Endodermal cell (in vitro differentiated cells): ENCODE measurements at regions not wholly inside any gene's neighbourhood (a gene's known extent, or its start where the extent isn't known, plus 50 kb on each side); places are given as distances from the start of the nearest gene placed in this dataset.

Source experiments
- DNase-seq: peaks from one replicate; pipeline ENCODE4 v3.0.0-alpha.2; 2017
- H3K27ac ChIP-seq: 2 replicates; pipeline ENCODE4 v1.5.1; 2013; ENCODE audit warnings: mild to moderate bottlenecking, low read depth, low read length, moderate library complexity
- H3K27me3 ChIP-seq: 2 replicates; pipeline ENCODE4 v1.6.1; 2013; ENCODE audit warnings: mild to moderate bottlenecking, low read length, moderate library complexity; ENCODE audit not compliant: insufficient read depth, control insufficient read depth, poor library complexity, severe bottlenecking
- H3K36me3 ChIP-seq: 2 replicates; pipeline ENCODE4 v1.7.0; 2013; ENCODE audit warnings: mild to moderate bottlenecking, low read length, moderate library complexity; ENCODE audit not compliant: control insufficient read depth, insufficient read depth
- H3K4me1 ChIP-seq: one replicate; pipeline ENCODE4 v1.7.0; 2013; ENCODE audit warnings: low read length; ENCODE audit not compliant: control insufficient read depth, insufficient read depth
- H3K4me3 ChIP-seq: 2 replicates; pipeline ENCODE4 v1.5.1; 2013; ENCODE audit warnings: mild to moderate bottlenecking, low read length, moderate library complexity
- H3K9ac ChIP-seq: 2 replicates; pipeline ENCODE4 v1.6.1; 2013; ENCODE audit warnings: mild to moderate bottlenecking, low read length, moderate library complexity; ENCODE audit not compliant: poor library complexity, severe bottlenecking; ENCODE audit errors: extremely low read depth
- H3K9me3 ChIP-seq: 2 replicates; pipeline ENCODE4 v1.6.1; 2013; ENCODE audit warnings: mild to moderate bottlenecking, low read length, moderate library complexity; ENCODE audit not compliant: control insufficient read depth
- H3K27ac Mint-ChIP-seq: 2 replicates; pipeline ENCODE4 v1.8.0; 2020; ENCODE audit warnings: mixed read lengths
- H3K27me3 Mint-ChIP-seq: 2 replicates; pipeline ENCODE4 v1.8.0; 2021; ENCODE audit warnings: mild to moderate bottlenecking, mixed read lengths; ENCODE audit not compliant: insufficient read depth
- H3K36me3 Mint-ChIP-seq: 2 replicates; pipeline ENCODE4 v1.8.0; 2020; ENCODE audit warnings: low read depth, mixed read lengths
- H3K4me1 Mint-ChIP-seq: 2 replicates; pipeline ENCODE4 v1.8.0; 2020; ENCODE audit warnings: mixed read lengths
- H3K4me3 Mint-ChIP-seq: 2 replicates; pipeline ENCODE4 v1.8.0; 2020; ENCODE audit warnings: mild to moderate bottlenecking, moderate library complexity, mixed read lengths
- H3K9me3 Mint-ChIP-seq: 2 replicates; pipeline ENCODE4 v1.8.0; 2020; ENCODE audit warnings: mild to moderate bottlenecking, mixed read lengths
- CTCF ChIP-seq: fragments of 200-600 bp; sonication (generic); conservative IDR thresholded peaks from 2 replicates; pipeline ENCODE4 v1.5.0; 2021; ENCODE audit warnings: antibody characterized with exemption, mild to moderate bottlenecking
- WGBS, 2 experiments: methylation state at CpG; one replicate each; pipeline versions ENCODE4 v1.1.5 to v1.1.7; 2013; ENCODE audit warnings: missing lambda C conversion rate in 2 of 2, mixed read lengths in 1 of 2; ENCODE audit not compliant: insufficient coverage in 1 of 2, insufficient read length in 1 of 2; 5-methylcytosine and 5-hydroxymethylcytosine counted together

- H3K27ac Mint-ChIP-seq = no peak overlapping the region
- no peaks in the 10 kb centered on the region for H3K9me3 ChIP-seq
- H3K27ac ChIP-seq = no peak overlapping the region
- H3K36me3 Mint-ChIP-seq = no peaks in the 10 kb centered on the region
- WGBS, 2 experiments = 93 to 95% methylated on average over 6 of the region's 6 CpGs
- H3K4me1 Mint-ChIP-seq = peaks cover under 1% of the 10 kb centered on the region
- no peaks in the 10 kb centered on the region for H3K9me3 Mint-ChIP-seq
- no peaks in the 10 kb centered on the region for H3K36me3 ChIP-seq
- no peak overlapping the region for H3K4me3 Mint-ChIP-seq
- no peaks in the 10 kb centered on the region for H3K4me1 ChIP-seq
- no peak overlapping the region for H3K9ac ChIP-seq
- no peaks in the 10 kb centered on the region for H3K27me3 ChIP-seq
- no peaks in the 10 kb centered on the region for H3K27me3 Mint-ChIP-seq
- H3K4me3 ChIP-seq = no peak overlapping the region
- DNase-seq = no peak
- no peak for TF ChIP-seq CTCF
Observed at GRCh38 chr20:12237772-12238171, 320.1 kb downstream of the BTBD3 start.

- no peaks in the 10 kb centered on the region for H3K27me3 ChIP-seq
- H3K36me3 ChIP-seq = no peaks in the 10 kb centered on the region
- H3K27me3 Mint-ChIP-seq = no peaks in the 10 kb centered on the region
- H3K27ac ChIP-seq = no peak overlapping the region
- H3K4me3 ChIP-seq = no peak overlapping the region
- no peak for DNase-seq
- H3K4me3 Mint-ChIP-seq = no peak overlapping the region
- H3K4me1 ChIP-seq = no peaks in the 10 kb centered on the region
- H3K4me1 Mint-ChIP-seq = no peaks in the 10 kb centered on the region
- H3K9me3 Mint-ChIP-seq = no peaks in the 10 kb centered on the region
- 94 to 97% methylated on average over 3 of the region's 3 CpGs for WGBS, 2 experiments
- no peaks in the 10 kb centered on the region for H3K36me3 Mint-ChIP-seq
- H3K9ac ChIP-seq = no peak overlapping the region
- no peaks in the 10 kb centered on the region for H3K9me3 ChIP-seq
- no peak for TF ChIP-seq CTCF
- H3K27ac Mint-ChIP-seq = no peak overlapping the region
Observed at GRCh38 chr20:12241065-12241464, 323.4 kb downstream of the BTBD3 start.

- no peaks in the 10 kb centered on the region for H3K9me3 ChIP-seq
- H3K4me3 ChIP-seq = no peak overlapping the region
- Mint-ChIP-seq H3K4me3 (no peak overlapping the region), H3K4me1 (peaks cover 3% of the 10 kb centered on the region), H3K27me3 (no peaks in the 10 kb centered on the region), H3K27ac (no peak overlapping the region), H3K36me3 (no peaks in the 10 kb centered on the region), H3K9me3 (no peaks in the 10 kb centered on the region)
- DNase-seq = no peak
- H3K4me1 ChIP-seq = no peaks in the 10 kb centered on the region
- no peaks in the 10 kb centered on the region for H3K27me3 ChIP-seq
- H3K36me3 ChIP-seq = no peaks in the 10 kb centered on the region
- WGBS, 2 experiments = 96 to 98% methylated on average over 5 of the region's 5 CpGs
- H3K9ac ChIP-seq = no peak overlapping the region
- no peak for TF ChIP-seq CTCF
- no peak overlapping the region for H3K27ac ChIP-seq
Observed at GRCh38 chr20:12243327-12243726, 325.6 kb downstream of the BTBD3 start.
